GM23338 (cell line): ENCODE measurements at regions not wholly inside any gene's neighbourhood (a gene's known extent, or its start where the extent isn't known, plus 50 kb on each side); places are given as distances from the start of the nearest gene placed in this dataset.

Experiments
- ATAC-seq: fragments of 200-7000 bp; cut with Tn5 transposase; 3 replicates; pipeline ENCODE4 v1.9.1; 2020
- DNase-seq: peaks from one replicate; pipeline ENCODE4 v3.0.0-alpha.2; 2015; ENCODE audit warnings: low spot score
- H2AFZ ChIP-seq: fragments of 200-600 bp; sonication (generic); 2 replicates; pipeline ENCODE4 v1.8.0; 2016; ENCODE audit warnings: antibody characterized with exemption, mild to moderate bottlenecking, moderate library complexity
- H3F3A ChIP-seq: fragments of 200-600 bp; sonication (generic); replicated peaks from 2 replicates; pipeline ENCODE4 v1.8.0; 2017; ENCODE audit warnings: antibody characterized with exemption, mixed run types, low read depth
- H3K27ac ChIP-seq: fragments of 200-600 bp; sonication (generic); 2 replicates; pipeline ENCODE4 v1.6.1; 2016; ENCODE audit warnings: low read depth
- H3K27me3 ChIP-seq: fragments of 200-600 bp; sonication (generic); 2 replicates; pipeline ENCODE4 v1.8.0; 2016; ENCODE audit warnings: mild to moderate bottlenecking, mixed run types, moderate library complexity; ENCODE audit not compliant: insufficient read depth
- H3K36me3 ChIP-seq: fragments of 200-600 bp; sonication (generic); 2 replicates; pipeline ENCODE4 v1.8.0; 2016; ENCODE audit warnings: mild to moderate bottlenecking; ENCODE audit not compliant: insufficient read depth
- H3K4me1 ChIP-seq: fragments of 200-600 bp; sonication (generic); 2 replicates; pipeline ENCODE4 v1.8.0; 2016; ENCODE audit warnings: mild to moderate bottlenecking, moderate library complexity; ENCODE audit not compliant: insufficient read depth
- H3K4me2 ChIP-seq: fragments of 200-600 bp; sonication (generic); 2 replicates; pipeline ENCODE4 v1.7.1; 2017; ENCODE audit warnings: mixed run types
- H3K4me3 ChIP-seq: fragments of 200-600 bp; sonication (generic); 2 replicates; pipeline ENCODE4 v1.6.1; 2016; ENCODE audit warnings: mixed run types
- H3K79me2 ChIP-seq: fragments of 200-600 bp; sonication (generic); replicated peaks from 2 replicates; pipeline ENCODE4 v1.8.0; 2017; ENCODE audit warnings: mild to moderate bottlenecking; ENCODE audit not compliant: insufficient read depth
- H3K9me2 ChIP-seq: fragments of 200-600 bp; sonication (generic); 2 replicates; pipeline ENCODE4 v1.8.0; 2017; ENCODE audit not compliant: insufficient read depth
- H4K20me1 ChIP-seq: fragments of 200-600 bp; sonication (generic); replicated peaks from 2 replicates; pipeline ENCODE4 v1.8.0; 2017; ENCODE audit warnings: mild to moderate bottlenecking; ENCODE audit not compliant: insufficient read depth
- H3K27ac Mint-ChIP-seq: 2 replicates; pipeline ENCODE4 v1.8.0; 2020; ENCODE audit warnings: inconsistent platforms, mild to moderate bottlenecking, moderate library complexity, mixed read lengths
- H3K27me3 Mint-ChIP-seq: 3 replicates; pipeline ENCODE4 v1.8.0; 2022; ENCODE audit warnings: low read depth, mild to moderate bottlenecking, moderate library complexity, mixed read lengths, inconsistent platforms; ENCODE audit not compliant: insufficient read depth, poor library complexity
- H3K36me3 Mint-ChIP-seq: 3 replicates; pipeline ENCODE4 v1.8.0; 2021; ENCODE audit warnings: low read depth, mild to moderate bottlenecking, inconsistent platforms, moderate library complexity, mixed read lengths
- H3K4me1 Mint-ChIP-seq: 3 replicates; pipeline ENCODE4 v1.8.0; 2020; ENCODE audit warnings: mild to moderate bottlenecking, inconsistent platforms, mixed read lengths
- H3K4me3 Mint-ChIP-seq: 3 replicates; pipeline ENCODE4 v1.8.0; 2021; ENCODE audit warnings: moderate library complexity, mild to moderate bottlenecking, inconsistent platforms, mixed read lengths
- H3K9me3 Mint-ChIP-seq: 3 replicates; pipeline ENCODE4 v1.8.0; 2020; ENCODE audit warnings: moderate library complexity, mild to moderate bottlenecking, inconsistent platforms, mixed read lengths
- CREB1 ChIP-seq: fragments of 250-450 bp; sonication (Bioruptor Pico); IDR thresholded peaks from 2 replicates; pipeline ENCODE4 v1.5.0; 2020; ENCODE audit warnings: low read depth, mild to moderate bottlenecking, moderate library complexity
- EZH2 ChIP-seq: fragments of 200-600 bp; sonication (generic); IDR thresholded peaks from one replicate; pipeline ENCODE4 v1.8.0; 2017; ENCODE audit warnings: antibody characterized with exemption, mild to moderate bottlenecking, low read depth; ENCODE audit not compliant: unreplicated experiment
- JUNB ChIP-seq: IDR thresholded peaks from one replicate; pipeline ENCODE4 v1.6.1; 2016; ENCODE audit warnings: antibody characterized with exemption; ENCODE audit not compliant: unreplicated experiment
- STAT1 ChIP-seq: IDR thresholded peaks from one replicate; pipeline ENCODE4 v1.6.1; 2016; ENCODE audit warnings: antibody characterized with exemption; ENCODE audit not compliant: unreplicated experiment
- ZNF114 ChIP-seq: fragments of 250-450 bp; sonication (Bioruptor Pico); IDR thresholded peaks from 2 replicates; pipeline ENCODE4 v1.5.0; 2020; ENCODE audit warnings: mild to moderate bottlenecking, moderate library complexity
- ZNF331 ChIP-seq: fragments of 250-450 bp; sonication (Bioruptor Pico); IDR thresholded peaks from 2 replicates; pipeline ENCODE4 v1.5.0; 2020; ENCODE audit warnings: low read depth, mild to moderate bottlenecking, moderate library complexity
- TF ChIP-seq, protein P1 (sequence below): IDR thresholded peaks from 2 replicates; pipeline ENCODE4 v1.6.1; 2016; ENCODE audit warnings: antibody characterized with exemption
- TF ChIP-seq, protein P2 (sequence below): IDR thresholded peaks from one replicate; pipeline ENCODE4 v1.6.1; 2018; ENCODE audit warnings: antibody characterized with exemption; ENCODE audit not compliant: unreplicated experiment
- TF ChIP-seq, protein P3 (sequence below), 2 experiments: fragments of 200-600 bp in 1 of 2; sonication (generic) in 1 of 2; conservative IDR thresholded peaks; 2 replicates each; pipeline versions ENCODE4 v1.5.1 to v1.6.1; 2016 to 2017; ENCODE audit warnings: antibody characterized with exemption in 2 of 2, low read depth in 2 of 2, mild to moderate bottlenecking in 2 of 2, moderate library complexity in 1 of 2

DNA sequence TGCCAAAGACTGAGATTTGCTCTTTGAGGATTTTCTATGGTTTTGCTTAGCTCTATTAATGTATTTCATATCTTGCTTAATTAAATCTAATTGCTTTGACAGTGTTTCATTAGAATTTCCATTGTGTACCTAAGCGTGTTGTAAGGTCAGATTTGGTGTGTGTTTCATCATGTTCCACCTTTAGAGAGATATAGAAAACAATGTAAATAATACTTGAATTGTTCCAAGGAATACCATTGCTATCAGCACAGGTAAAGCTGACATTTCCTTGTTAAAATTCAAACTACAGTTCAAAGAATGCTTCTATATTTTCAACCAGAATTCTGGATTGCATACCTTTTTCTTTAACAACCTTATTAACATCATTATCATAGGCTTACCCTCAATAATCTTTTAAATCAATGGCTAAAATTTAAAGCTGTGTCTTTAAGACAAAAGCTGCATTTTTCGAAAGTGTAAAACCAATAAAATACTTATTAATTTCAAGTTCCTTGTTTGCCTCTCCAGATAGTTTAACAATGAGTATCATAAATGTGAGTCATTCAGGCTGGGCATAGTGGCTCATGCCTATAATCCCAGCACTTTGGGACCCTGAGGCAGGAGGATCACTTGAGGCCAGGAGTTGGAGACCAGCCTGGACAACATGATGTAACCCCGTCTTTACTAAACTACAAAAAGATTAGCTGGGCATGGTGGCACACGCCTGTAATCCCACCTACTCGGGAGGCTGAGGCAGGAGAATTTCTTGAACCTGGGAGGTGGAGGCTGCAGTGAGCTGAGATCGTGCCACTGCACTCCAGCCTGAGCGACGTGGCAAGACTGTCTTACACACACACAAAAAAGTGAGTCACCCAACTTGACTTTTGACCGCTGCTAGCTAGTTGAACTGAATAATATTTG lies 188.0 kb upstream of the PKDCC start:
- 0 out of 2 replicates have a peak, but pooled peaks cover 3% of the 10 kb centered on the region for H3K9me2 ChIP-seq
- H3K27ac ChIP-seq, result no peak overlapping the region
- H2AFZ ChIP-seq, result no peak overlapping the region
- H3K27me3 Mint-ChIP-seq, result no peaks in the 10 kb centered on the region
- H3K36me3 Mint-ChIP-seq, result no peaks in the 10 kb centered on the region
- H3K36me3 ChIP-seq, result no peaks in the 10 kb centered on the region
- H3F3A ChIP-seq, result no peaks in the 10 kb centered on the region
- peaks cover 4% of the 10 kb centered on the region; the same call in 2 of the 3 replicates for H3K4me1 Mint-ChIP-seq
- H3K4me2 ChIP-seq, result no peak overlapping the region
- no peak for DNase-seq
- TF ChIP-seq, protein P1, sequence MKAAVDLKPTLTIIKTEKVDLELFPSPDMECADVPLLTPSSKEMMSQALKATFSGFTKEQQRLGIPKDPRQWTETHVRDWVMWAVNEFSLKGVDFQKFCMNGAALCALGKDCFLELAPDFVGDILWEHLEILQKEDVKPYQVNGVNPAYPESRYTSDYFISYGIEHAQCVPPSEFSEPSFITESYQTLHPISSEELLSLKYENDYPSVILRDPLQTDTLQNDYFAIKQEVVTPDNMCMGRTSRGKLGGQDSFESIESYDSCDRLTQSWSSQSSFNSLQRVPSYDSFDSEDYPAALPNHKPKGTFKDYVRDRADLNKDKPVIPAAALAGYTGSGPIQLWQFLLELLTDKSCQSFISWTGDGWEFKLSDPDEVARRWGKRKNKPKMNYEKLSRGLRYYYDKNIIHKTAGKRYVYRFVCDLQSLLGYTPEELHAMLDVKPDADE, result no peak
- TF ChIP-seq, protein P2, sequence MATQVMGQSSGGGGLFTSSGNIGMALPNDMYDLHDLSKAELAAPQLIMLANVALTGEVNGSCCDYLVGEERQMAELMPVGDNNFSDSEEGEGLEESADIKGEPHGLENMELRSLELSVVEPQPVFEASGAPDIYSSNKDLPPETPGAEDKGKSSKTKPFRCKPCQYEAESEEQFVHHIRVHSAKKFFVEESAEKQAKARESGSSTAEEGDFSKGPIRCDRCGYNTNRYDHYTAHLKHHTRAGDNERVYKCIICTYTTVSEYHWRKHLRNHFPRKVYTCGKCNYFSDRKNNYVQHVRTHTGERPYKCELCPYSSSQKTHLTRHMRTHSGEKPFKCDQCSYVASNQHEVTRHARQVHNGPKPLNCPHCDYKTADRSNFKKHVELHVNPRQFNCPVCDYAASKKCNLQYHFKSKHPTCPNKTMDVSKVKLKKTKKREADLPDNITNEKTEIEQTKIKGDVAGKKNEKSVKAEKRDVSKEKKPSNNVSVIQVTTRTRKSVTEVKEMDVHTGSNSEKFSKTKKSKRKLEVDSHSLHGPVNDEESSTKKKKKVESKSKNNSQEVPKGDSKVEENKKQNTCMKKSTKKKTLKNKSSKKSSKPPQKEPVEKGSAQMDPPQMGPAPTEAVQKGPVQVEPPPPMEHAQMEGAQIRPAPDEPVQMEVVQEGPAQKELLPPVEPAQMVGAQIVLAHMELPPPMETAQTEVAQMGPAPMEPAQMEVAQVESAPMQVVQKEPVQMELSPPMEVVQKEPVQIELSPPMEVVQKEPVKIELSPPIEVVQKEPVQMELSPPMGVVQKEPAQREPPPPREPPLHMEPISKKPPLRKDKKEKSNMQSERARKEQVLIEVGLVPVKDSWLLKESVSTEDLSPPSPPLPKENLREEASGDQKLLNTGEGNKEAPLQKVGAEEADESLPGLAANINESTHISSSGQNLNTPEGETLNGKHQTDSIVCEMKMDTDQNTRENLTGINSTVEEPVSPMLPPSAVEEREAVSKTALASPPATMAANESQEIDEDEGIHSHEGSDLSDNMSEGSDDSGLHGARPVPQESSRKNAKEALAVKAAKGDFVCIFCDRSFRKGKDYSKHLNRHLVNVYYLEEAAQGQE, result no peak
- no peaks in the 10 kb centered on the region for H3K79me2 ChIP-seq
- H3K4me3 Mint-ChIP-seq, result no peak overlapping the region
- 0 out of 2 replicates have a peak overlapping the region, but pooled peaks have one; percentile 38 for H3K27ac Mint-ChIP-seq
- H4K20me1 ChIP-seq, result no peaks in the 10 kb centered on the region
- H3K4me3 ChIP-seq, result no peak overlapping the region
- no peaks in the 10 kb centered on the region for H3K27me3 ChIP-seq
- H3K4me1 ChIP-seq, result no peaks in the 10 kb centered on the region; the same call in none of the 2 replicates
- ATAC-seq, result no peak
- no peaks in the 10 kb centered on the region for H3K9me3 Mint-ChIP-seq

DNA sequence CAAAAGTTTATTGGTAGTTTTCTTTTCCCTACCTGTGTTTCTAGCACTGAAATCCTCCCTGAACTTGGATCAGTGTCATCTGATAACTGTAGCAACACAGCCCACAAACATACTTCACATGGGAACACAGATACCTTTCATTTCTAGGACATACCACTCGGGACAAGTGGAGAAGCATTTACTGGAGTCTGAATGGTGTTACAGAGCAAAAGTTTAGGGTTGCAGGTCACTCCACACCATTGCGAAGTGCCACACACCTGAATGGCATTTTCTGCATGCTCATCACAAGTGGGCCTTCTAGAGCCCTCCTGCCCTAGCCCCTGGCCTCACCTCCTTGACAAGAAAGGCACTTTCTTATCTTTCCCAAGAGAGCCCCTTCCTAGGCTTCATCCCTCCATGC lies 184.8 kb upstream of the PKDCC start:
- no peaks in the 10 kb centered on the region for H3K27me3 Mint-ChIP-seq
- Histone ChIP-seq H3K27me3 (no peaks in the 10 kb centered on the region), H3K9me2 (0 out of 2 replicates have a peak, but pooled peaks cover 3% of the 10 kb centered on the region), H3K4me2 (no peak overlapping the region), H4K20me1 (no peaks in the 10 kb centered on the region), H3F3A (no peaks in the 10 kb centered on the region), H3K4me1 (peaks cover 10% of the 10 kb centered on the region), H3K79me2 (no peaks in the 10 kb centered on the region), H3K4me3 (no peak overlapping the region), H3K36me3 (no peaks in the 10 kb centered on the region), H3K27ac (no peak overlapping the region), H2AFZ (no peak overlapping the region)
- no peaks in the 10 kb centered on the region for H3K9me3 Mint-ChIP-seq
- ATAC-seq, result no peak
- H3K4me3 Mint-ChIP-seq, result no peak overlapping the region
- H3K36me3 Mint-ChIP-seq, result no peaks in the 10 kb centered on the region
- no peak overlapping the region; the same call in 1 of the 2 replicates for H3K27ac Mint-ChIP-seq
- peaks cover 18% of the 10 kb centered on the region for H3K4me1 Mint-ChIP-seq
- DNase-seq, result no peak
- TF ChIP-seq JUNB (no peak), EZH2 (no peak), STAT1 (no peak), ZNF114 (no peak), ZNF331 (CRISPR knock-in tag) (no peak), CREB1 (no peak)
- TF ChIP-seq, protein P2, result no peak
- TF ChIP-seq, protein P3, sequence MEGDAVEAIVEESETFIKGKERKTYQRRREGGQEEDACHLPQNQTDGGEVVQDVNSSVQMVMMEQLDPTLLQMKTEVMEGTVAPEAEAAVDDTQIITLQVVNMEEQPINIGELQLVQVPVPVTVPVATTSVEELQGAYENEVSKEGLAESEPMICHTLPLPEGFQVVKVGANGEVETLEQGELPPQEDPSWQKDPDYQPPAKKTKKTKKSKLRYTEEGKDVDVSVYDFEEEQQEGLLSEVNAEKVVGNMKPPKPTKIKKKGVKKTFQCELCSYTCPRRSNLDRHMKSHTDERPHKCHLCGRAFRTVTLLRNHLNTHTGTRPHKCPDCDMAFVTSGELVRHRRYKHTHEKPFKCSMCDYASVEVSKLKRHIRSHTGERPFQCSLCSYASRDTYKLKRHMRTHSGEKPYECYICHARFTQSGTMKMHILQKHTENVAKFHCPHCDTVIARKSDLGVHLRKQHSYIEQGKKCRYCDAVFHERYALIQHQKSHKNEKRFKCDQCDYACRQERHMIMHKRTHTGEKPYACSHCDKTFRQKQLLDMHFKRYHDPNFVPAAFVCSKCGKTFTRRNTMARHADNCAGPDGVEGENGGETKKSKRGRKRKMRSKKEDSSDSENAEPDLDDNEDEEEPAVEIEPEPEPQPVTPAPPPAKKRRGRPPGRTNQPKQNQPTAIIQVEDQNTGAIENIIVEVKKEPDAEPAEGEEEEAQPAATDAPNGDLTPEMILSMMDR (conservative IDR thresholded peaks at IDR 0.05; ENCODE audit: low read depth in 2 of 2), result no peak
- TF ChIP-seq, protein P1, result no peak
